Lung (tissue), 11 donors: ENCODE measurements at regions not wholly inside any gene's neighbourhood (a gene's known extent, or its start where the extent isn't known, plus 50 kb on each side); places are given as distances from the start of the nearest gene placed in this dataset.
"Not testable (repeated sequence)": the region's sequence is repeated elsewhere in the genome, so short reads cannot be mapped to it uniquely, and the experiment has no call there.

ENCODE experiments used
- ATAC-seq: fragments of 200-7000 bp; cut with Tn5 transposase; one replicate; pipeline ENCODE4 v1.9.1; 2020; ENCODE audit warnings: moderate number of reproducible peaks; ENCODE audit not compliant: insufficient read depth, low FRiP score
- DNase-seq, 3 donors: peaks; one replicate each; pipeline ENCODE4 v3.0.0-alpha.2; 2013 to 2017
- H3K27ac ChIP-seq, 2 donors: one replicate each; pipeline ENCODE4 v1.5.1; 2013; ENCODE audit warnings: mild to moderate bottlenecking in 2 of 2, moderate library complexity in 2 of 2, control low read depth in 1 of 2, inconsistent platforms in 1 of 2, low read depth in 1 of 2, low read length in 1 of 2
- H3K27me3 ChIP-seq, 3 donors: one replicate each; pipeline ENCODE4 v1.5.1; 2013; ENCODE audit warnings: low read length in 2 of 3; ENCODE audit not compliant: control insufficient read depth in 3 of 3, insufficient read depth in 3 of 3
- H3K36me3 ChIP-seq, 4 donors: one replicate each; pipeline ENCODE4 v1.5.1; 2013; ENCODE audit warnings: low read length in 4 of 4, mild to moderate bottlenecking in 1 of 4, moderate library complexity in 1 of 4; ENCODE audit not compliant: control insufficient read depth in 4 of 4, insufficient read depth in 4 of 4
- H3K4me1 ChIP-seq, 5 donors: one replicate each; pipeline ENCODE4 v1.5.1; 2013; ENCODE audit warnings: low read length in 5 of 5, mild to moderate bottlenecking in 2 of 5, moderate library complexity in 1 of 5; ENCODE audit not compliant: control insufficient read depth in 5 of 5, insufficient read depth in 5 of 5
- H3K4me3 ChIP-seq: one replicate; pipeline ENCODE4 v1.5.1; 2013; ENCODE audit warnings: mild to moderate bottlenecking, control low read depth, moderate library complexity
- H3K9ac ChIP-seq, 2 donors: one replicate each; pipeline ENCODE4 v1.5.1; 2013; ENCODE audit warnings: low read length in 2 of 2, control low read depth in 1 of 2; ENCODE audit not compliant: insufficient read depth in 1 of 2
- H3K9me3 ChIP-seq, 4 donors: one replicate each; pipeline ENCODE4 v1.5.1; 2013; ENCODE audit warnings: low read length in 3 of 4, mild to moderate bottlenecking in 1 of 4, moderate library complexity in 1 of 4; ENCODE audit not compliant: control insufficient read depth in 4 of 4, insufficient read depth in 3 of 4
- CTCF ChIP-seq: IDR thresholded peaks from 2 replicates; pipeline ENCODE4 v1.5.1; 2012; ENCODE audit warnings: mild to moderate bottlenecking; ENCODE audit errors: control extremely low read depth, extremely low read depth
- WGBS, 2 donors: extraction: QIAGEN DNeasy Blood & Tissue Kit; methylation state at CpG; one replicate each; pipeline ENCODE4 v1.1.7; 2013; 5-methylcytosine and 5-hydroxymethylcytosine counted together
- donor health status: control.
- donor health status: control.
- donor health status: Bipolar disorder and iron deficiency.
- donor health status: healthy.
- donor health status: DM: yes; HTN: yes; CAD: no.

DNA sequence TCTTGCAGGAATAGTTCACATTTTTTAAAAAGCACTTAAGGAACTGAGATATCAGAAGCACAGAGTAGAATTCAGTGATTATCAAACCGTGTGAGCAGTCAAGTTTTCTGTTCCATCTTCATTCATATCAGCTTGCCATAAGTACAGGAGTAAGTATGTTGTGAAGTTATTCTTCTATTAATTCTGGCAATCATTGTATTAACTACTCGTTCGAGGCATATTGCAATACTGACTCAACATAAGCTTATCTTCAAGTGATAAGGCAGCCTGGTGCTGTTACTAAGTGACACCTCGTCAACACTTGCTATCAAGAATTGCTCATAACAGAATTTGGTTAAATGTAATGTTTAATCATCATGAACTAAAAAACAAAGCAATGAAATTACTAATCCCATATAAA, 75.7 kb upstream of the SNX9 start:
- no peak for TF ChIP-seq CTCF
- Histone ChIP-seq H3K4me3 (no peak overlapping the region), H3K9me3 (peaks cover 0 to 3% (median 0%) of the 10 kb centered on the region in 4 donors), H3K36me3 (no peaks in the 10 kb centered on the region), H3K27ac (no peak overlapping the region), H3K4me1 (peaks cover 0 to 9% (median 0%) of the 10 kb centered on the region in 5 donors), H3K27me3 (peaks cover 0 to 2% (median 0%) of the 10 kb centered on the region in 3 donors), H3K9ac (no peak overlapping the region)
- ATAC-seq (no peak), DNase-seq (peak in 2 of 3 donors; percentile 58 to 67)
- WGBS, 2 donors: 59 to 80% methylated on average over 4 of the region's 4 CpGs

DNA sequence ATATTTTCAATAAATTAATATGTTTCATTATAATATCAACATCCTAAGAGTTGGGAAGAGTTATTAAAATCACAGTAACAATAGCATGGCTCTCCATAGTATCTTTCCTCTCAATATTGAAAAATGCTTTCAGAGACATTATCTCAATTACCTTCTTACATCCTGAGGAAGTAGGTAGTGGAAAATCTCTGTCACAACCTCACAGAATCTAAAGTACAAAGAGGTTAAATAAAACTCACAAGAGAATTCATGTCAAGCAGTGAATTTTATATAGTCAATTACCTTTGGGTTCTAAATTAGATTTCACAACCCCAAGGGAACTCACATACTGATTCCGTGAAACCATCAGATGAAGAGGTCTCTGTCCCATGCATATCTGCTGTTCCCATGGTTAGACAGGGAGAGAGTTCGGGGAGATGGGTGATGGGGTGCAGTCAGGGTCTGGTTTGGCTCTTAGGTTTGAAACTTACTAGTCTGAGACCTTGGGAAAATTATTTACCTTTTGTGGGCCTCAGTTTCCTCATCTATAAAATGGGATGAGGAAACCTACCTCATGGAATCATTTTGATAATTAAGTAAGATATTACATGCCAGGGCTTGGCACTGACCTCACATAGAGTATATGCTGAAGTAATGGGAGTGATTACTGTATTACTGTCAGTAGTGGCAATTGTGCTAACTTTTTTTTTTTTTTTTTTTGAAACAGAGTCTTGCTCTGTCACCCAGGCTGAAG, 74.0 kb upstream of the SNX9 start:
- H3K9ac ChIP-seq: no peak overlapping the region
- TF ChIP-seq CTCF: no peak
- ATAC-seq (no peak), DNase-seq (no peak)
- H3K27me3 ChIP-seq: peaks cover 0 to 2% (median 0%) of the 10 kb centered on the region in 3 donors
- H3K4me3 ChIP-seq: no peak overlapping the region
- no peak overlapping the region for H3K27ac ChIP-seq
- 87 to 91% methylated on average over 2 of the region's 2 CpGs for WGBS, 2 donors
- H3K9me3 ChIP-seq: peaks cover 0 to 3% (median 0%) of the 10 kb centered on the region in 4 donors
- peaks cover 0 to 7% (median 0%) of the 10 kb centered on the region in 5 donors for H3K4me1 ChIP-seq
- no peaks in the 10 kb centered on the region for H3K36me3 ChIP-seq

DNA sequence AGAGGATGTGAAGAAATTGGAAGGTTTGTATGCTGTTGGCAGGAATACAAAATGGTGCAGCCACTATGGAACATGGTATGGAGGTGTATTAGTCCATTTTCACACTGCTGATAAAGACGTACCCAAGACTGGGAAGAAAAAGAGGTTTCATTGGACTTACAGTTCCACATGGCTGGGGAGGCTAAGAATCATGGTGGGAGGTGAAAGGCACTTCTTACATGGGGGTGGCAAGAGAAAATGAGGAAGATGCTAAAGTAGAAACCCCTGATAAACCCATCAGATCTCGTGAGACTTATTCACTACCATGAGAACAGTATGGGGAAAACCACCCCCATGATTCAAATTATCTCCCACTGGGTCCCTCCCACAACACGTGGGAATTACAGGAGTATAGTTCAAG, 72.1 kb upstream of the SNX9 start:
- 92 to 93% methylated on average over 3 of the region's 3 CpGs for WGBS, 2 donors
- not testable (repeated sequence) for H3K4me3 ChIP-seq, H3K27ac ChIP-seq, H3K9ac ChIP-seq, H3K36me3 ChIP-seq, ATAC-seq, H3K9me3 ChIP-seq, H3K4me1 ChIP-seq, H3K27me3 ChIP-seq, DNase-seq

DNA sequence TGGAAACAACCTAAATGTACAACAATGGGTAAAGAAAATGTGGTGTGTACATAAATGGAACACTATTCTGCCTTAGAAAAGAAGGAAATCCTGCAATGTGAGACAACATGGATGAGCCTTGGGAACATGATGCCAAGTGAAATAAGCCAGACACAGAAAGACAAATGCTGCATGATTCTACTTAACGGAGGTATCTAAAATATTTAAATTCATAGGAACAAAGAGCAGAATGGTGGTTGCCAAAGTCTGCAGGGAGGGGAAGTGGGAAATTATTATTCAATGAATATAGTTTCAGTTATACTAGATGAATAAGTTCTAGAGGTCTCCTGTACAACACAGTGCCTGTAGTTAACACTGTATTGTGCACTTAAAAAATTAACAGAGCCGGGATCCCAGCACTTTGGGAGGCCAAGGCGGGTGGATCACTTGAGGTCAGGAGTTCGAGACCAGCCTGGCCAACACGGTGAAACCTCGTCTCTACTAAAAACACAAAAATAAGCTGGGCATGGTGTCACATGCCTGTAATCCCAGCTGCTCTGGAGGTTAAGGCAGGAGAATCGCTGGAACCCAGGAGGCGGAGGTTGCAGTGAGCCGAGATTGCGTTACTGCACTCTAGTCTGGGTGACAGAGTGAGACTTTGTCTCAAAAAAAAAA, 71.4 kb upstream of the SNX9 start:
- Histone ChIP-seq H3K9me3 (peaks cover 0 to 3% (median 0%) of the 10 kb centered on the region in 4 donors), H3K4me1 (peaks cover 0 to 11% (median 0%) of the 10 kb centered on the region in 5 donors), H3K27me3 (no peaks in the 10 kb centered on the region), H3K36me3 (no peaks in the 10 kb centered on the region), H3K4me3 (no peak overlapping the region), H3K27ac (no peak overlapping the region), H3K9ac (no peak overlapping the region)
- WGBS, 2 donors: 93 to 98% methylated on average over 10 of the region's 10 CpGs
- DNase-seq (no peak), ATAC-seq (no peak)
- TF ChIP-seq CTCF: no peak

DNA sequence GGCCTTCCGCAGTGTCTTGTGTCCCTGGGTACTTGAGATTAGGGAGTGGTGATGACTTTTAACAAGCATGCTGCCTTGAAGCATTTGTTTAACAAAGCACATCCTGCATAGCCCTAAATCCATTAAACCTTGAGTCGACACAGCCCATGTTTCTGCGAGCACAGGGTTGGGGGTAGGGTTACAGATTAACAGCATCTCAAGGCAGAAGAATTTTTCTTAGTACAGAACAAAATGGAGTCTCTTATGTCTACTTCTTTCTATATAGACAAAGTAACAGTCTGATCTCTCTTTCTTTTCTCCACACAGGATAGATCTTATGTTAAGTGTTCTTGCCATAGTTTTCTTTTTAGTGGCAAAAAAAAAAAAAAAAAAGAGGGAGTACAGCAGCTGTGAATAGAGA, 70.2 kb upstream of the SNX9 start:
- H3K4me3 ChIP-seq, ATAC-seq, H3K9ac ChIP-seq, H3K36me3 ChIP-seq, H3K9me3 ChIP-seq, DNase-seq, H3K27me3 ChIP-seq, H3K4me1 ChIP-seq, H3K27ac ChIP-seq: not testable (repeated sequence)
- WGBS, 2 donors: 55 to 74% methylated on average over 3 of the region's 3 CpGs
